Fibroblast of the aortic adventitia (primary cell): ENCODE measurements at regions not wholly inside any gene's neighbourhood (a gene's known extent, or its start where the extent isn't known, plus 50 kb on each side); places are given as distances from the start of the nearest gene placed in this dataset.

Source experiments
- DNase-seq: peaks from one replicate; pipeline ENCODE4 v3.0.0-alpha.2; 2010; ENCODE audit warnings: low read depth
- H3K4me3 ChIP-seq: 2 replicates; pipeline ENCODE4 v1.5.1; 2011; ENCODE audit warnings: low read depth, mild to moderate bottlenecking, control low read depth, low read length, moderate library complexity
- TF ChIP-seq, protein P1 (sequence below): IDR thresholded peaks from 2 replicates; pipeline ENCODE4 v1.5.1; 2011; ENCODE audit warnings: mild to moderate bottlenecking, low read length, control low read depth, inconsistent platforms; ENCODE audit not compliant: insufficient read depth

DNA sequence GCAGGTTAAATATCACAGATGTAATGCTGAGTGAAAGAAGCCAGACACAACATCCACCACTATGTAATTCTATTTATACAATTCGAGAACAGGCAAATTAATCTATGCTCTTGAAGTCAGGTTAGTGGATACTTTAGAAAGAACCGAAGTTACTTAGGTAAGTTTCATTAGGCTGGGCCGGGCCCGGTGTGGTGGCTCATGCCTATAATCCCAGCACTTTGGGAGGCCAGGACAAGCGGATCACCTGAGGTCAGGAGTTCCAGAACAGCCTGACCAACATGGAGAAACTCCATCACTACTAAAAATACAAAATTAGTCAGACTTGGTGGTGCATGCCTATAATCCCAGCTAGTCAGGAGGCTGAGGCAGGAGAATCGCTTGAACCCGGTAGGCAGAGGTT lies 1105.7 kb downstream of the NSUN3 start:
- TF ChIP-seq, protein P1, sequence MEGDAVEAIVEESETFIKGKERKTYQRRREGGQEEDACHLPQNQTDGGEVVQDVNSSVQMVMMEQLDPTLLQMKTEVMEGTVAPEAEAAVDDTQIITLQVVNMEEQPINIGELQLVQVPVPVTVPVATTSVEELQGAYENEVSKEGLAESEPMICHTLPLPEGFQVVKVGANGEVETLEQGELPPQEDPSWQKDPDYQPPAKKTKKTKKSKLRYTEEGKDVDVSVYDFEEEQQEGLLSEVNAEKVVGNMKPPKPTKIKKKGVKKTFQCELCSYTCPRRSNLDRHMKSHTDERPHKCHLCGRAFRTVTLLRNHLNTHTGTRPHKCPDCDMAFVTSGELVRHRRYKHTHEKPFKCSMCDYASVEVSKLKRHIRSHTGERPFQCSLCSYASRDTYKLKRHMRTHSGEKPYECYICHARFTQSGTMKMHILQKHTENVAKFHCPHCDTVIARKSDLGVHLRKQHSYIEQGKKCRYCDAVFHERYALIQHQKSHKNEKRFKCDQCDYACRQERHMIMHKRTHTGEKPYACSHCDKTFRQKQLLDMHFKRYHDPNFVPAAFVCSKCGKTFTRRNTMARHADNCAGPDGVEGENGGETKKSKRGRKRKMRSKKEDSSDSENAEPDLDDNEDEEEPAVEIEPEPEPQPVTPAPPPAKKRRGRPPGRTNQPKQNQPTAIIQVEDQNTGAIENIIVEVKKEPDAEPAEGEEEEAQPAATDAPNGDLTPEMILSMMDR, result no peak

DNA sequence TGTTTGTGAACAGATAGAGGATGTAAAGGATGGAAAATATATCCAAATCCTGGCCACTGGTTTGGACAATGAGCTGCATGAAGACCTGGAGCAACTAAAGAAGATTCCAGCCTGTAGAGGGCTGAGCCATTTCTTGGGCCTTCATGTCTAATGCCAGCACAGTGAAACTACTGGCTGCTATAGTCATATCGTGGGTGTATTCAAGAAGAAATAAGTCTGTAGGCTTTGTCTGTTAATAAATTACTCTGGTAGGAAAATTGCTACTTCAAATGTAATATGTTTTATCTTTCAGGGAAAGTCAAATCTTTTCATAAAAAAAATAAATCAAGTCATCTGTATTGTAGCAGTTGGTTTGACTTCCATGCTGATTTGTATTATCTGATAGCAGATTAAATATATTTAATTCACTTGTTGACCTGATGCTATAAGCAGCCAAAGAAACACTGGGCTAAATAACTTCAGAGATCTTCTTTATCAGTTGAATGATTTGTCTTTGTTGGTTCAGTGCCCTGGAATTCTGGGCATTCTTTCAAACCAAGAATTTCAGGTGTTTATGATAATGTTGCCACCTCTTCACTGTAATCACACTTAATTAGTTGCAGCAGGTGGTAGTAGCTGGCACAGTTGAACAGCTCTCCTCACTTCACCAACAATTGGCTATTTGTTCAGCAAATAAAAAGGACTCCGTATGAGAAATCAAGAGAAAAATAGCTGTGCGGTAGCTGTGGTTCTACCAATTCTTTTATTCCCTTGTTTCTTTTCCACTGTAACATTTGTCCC lies 1109.5 kb downstream of the NSUN3 start:
- no peak for DNase-seq
- TF ChIP-seq, protein P1, result no peak
- H3K4me3 ChIP-seq, result no peak overlapping the region

More for the DNA sequence above, 1105.7 kb downstream of the NSUN3 start:
- no peak for DNase-seq
- no peak overlapping the region for H3K4me3 ChIP-seq

DNA sequence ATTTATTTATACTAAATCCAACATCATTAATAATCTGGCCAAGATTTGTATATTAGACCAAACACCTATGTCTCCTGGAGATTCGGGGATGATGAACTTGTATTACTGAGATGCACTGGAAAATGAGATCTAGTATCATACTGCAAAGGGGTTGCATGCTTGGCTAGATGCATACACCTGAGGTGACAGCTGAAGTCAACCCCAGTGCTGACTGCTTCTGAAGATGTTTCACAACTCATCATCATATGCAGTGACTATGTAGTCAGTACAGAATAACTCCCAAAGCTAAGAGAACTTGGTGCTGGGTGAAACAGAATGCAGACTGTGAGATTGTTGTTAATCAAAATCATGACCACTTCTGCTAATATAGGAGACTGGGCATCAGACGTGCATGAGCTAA lies 1114.2 kb downstream of the NSUN3 start:
- DNase-seq, result no peak
- H3K4me3 ChIP-seq, result no peak overlapping the region
- TF ChIP-seq, protein P1, result no peak

DNA sequence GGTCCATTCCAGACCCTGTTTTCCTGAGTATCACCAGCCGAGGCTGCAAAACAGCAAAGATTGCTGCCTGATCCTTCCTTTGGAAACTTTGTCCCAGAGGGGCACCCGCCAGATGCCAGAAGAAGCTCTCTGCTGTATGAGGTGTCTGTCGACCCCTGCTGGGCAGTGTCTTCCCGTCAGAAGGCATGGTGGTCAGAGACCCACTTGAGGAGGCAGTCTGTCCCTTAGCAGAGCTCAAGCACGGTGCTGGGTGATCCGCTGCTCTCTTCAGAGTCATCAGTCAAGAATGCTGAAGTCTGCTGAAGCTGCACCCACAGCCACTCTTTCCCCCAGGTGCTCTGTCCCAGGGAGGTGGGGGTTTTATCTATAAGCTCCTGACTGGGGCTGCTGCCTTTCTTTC lies 1121.2 kb downstream of the NSUN3 start:
- no peak overlapping the region for H3K4me3 ChIP-seq
- no peak for DNase-seq
- TF ChIP-seq, protein P1, result no peak

DNA sequence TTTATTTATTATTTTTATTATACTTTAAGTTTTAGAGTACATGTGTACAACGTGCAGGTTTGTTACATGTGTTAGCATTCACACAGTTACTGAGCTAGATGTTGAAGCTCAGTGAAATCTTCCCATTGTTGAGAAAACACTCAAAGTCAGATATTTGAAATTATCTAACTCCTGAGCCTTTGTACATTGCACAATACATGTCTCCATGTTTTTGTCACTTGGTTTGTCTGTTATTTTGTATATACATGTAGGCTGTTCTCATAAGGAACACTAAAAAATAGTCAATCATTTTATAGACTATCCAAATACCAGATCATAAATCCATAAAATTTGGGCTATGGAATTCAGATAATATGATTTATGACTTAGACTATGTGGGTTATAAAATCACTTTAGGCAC lies 1126.5 kb downstream of the NSUN3 start:
- TF ChIP-seq, protein P1, result no peak
- DNase-seq, result no peak
- H3K4me3 ChIP-seq, result no peak overlapping the region

DNA sequence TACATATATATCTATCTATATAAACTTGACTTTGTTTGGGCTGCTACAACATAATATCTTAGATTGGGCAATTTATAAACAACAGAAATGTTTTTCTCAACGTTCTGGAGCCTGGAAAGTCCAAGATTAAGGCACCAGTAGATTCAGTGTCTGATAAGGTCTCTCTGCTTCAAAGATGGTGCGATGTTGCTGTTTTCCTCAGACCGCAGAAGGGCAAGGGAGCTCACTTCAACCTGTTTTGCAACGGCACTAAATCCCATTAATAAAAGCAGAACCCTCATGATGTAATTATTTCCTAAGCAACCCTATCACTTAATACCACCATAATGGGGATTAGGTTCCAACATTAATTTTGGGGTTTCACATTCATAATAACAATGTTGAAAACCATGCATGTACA lies 1134.8 kb downstream of the NSUN3 start:
- DNase-seq, result no peak
- H3K4me3 ChIP-seq, result no peak overlapping the region
- TF ChIP-seq, protein P1, result no peak

DNA sequence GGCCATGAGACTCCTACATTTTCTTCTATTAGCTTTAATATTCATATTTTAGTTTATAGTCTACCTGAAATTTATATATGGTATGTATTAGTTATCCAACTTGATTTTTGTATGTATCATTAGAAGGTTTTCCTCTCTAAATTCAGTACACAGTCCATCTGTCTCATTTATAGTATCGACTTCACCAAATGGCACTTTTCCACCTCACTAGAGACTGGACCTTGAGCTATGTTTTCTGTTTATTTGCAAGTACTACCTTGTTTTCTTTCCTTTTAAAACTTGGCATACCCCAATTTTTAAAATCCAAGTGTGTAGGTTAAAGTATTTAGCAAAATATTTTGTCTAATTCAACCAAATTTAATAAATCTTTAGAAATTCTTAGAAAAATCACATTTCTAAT lies 1137.5 kb downstream of the NSUN3 start:
- TF ChIP-seq, protein P1, result no peak
- H3K4me3 ChIP-seq, result no peak overlapping the region
- no peak for DNase-seq
